ENCODE measurements at regions not wholly inside any gene's neighbourhood (a gene's known extent, or its start where the extent isn't known, plus 50 kb on each side); places are given as distances from the start of the nearest gene placed in this dataset.

DNA sequence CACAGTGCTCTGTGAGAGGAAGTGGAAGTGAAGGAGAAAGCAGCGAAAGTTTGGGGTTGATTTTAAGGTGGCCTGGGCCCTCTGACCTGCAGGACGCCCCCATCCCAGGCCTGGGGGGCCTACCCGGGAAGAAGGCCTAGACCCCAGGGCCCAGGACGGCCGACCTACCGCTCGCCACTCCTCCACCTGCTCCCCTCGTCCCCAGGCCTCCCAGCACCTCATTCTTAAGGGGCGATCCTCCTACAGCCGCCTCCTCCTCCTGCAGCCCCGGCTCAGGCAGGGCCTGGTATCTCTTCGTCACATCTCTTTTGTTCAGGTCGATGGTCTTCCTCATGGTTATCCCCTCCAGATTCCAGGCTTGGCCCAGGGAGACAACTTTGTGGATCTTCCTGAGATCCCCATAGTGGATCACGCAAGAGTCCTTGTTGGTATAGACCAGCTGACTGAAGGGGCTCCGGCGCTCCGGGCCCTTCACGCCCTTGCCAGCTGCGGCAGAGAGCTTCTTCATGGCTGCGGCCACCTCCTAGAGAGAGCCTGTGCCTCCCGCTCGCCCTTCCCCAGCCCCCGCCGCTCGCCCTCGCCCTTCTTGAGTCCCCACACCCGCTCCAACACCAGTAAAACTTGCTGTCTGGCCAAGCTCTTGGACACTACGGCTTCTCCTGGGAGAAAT, 117.5 kb downstream of the OR13A1 start:
- TF ChIP-seq, protein P1, sequence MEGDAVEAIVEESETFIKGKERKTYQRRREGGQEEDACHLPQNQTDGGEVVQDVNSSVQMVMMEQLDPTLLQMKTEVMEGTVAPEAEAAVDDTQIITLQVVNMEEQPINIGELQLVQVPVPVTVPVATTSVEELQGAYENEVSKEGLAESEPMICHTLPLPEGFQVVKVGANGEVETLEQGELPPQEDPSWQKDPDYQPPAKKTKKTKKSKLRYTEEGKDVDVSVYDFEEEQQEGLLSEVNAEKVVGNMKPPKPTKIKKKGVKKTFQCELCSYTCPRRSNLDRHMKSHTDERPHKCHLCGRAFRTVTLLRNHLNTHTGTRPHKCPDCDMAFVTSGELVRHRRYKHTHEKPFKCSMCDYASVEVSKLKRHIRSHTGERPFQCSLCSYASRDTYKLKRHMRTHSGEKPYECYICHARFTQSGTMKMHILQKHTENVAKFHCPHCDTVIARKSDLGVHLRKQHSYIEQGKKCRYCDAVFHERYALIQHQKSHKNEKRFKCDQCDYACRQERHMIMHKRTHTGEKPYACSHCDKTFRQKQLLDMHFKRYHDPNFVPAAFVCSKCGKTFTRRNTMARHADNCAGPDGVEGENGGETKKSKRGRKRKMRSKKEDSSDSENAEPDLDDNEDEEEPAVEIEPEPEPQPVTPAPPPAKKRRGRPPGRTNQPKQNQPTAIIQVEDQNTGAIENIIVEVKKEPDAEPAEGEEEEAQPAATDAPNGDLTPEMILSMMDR (IDR thresholded peaks at IDR 0.05): no peak
- TF ChIP-seq POLR2A (IDR thresholded peaks at IDR 0.05): no peak

Data from lower leg skin (tissue), 3 donors.